ENCODE measurements at regions not wholly inside any gene's neighbourhood (a gene's known extent, or its start where the extent isn't known, plus 50 kb on each side); places are given as distances from the start of the nearest gene placed in this dataset.

- no peak for TF ChIP-seq HCFC1 (IDR thresholded peaks at IDR 0.05; ENCODE audit: low read depth, low read length)
- TF ChIP-seq CTCF (IDR thresholded peaks at IDR 0.05 in 2 of 3, conservative IDR thresholded peaks at IDR 0.05 in 1 of 3; ENCODE audit: insufficient read depth in 2 of 3, low read depth in 1 of 3, low read length in 3 of 3) = no peak
- TF ChIP-seq EZH2 (IDR thresholded peaks at IDR 0.05; ENCODE audit: borderline replicate concordance, low read depth, low read length) = no peak
- TF ChIP-seq BRD9 (IDR thresholded peaks at IDR 0.05; ENCODE audit: low read depth, partially characterized antibody) = no peak
- TF ChIP-seq MTA3 (IDR thresholded peaks at IDR 0.05; ENCODE audit: borderline replicate concordance) = no peak
- no peak for TF ChIP-seq FOXK1 (CRISPR knock-in tag; IDR thresholded peaks at IDR 0.05; ENCODE audit: borderline replicate concordance)
- no peak for TF ChIP-seq ZNF217 (CRISPR knock-in tag; IDR thresholded peaks at IDR 0.05)
- TF ChIP-seq THAP7 (CRISPR knock-in tag; IDR thresholded peaks at IDR 0.05) = no peak
- TF ChIP-seq ZNF232 (CRISPR knock-in tag; IDR thresholded peaks at IDR 0.05) = no peak
- no peak for TF ChIP-seq NR3C1 (CRISPR knock-in tag; IDR thresholded peaks at IDR 0.05)
These were observed 165.1 kb upstream of the PRR16 start for GRCh38 chr5:120298981-120299380.

All from K562 (cell line).